HepG2 (cell line): ENCODE measurements at regions not wholly inside any gene's neighbourhood (a gene's known extent, or its start where the extent isn't known, plus 50 kb on each side); places are given as distances from the start of the nearest gene placed in this dataset.

Experiments
- ELF1 ChIP-seq: sonication (generic); formaldehyde crosslinking; IDR thresholded peaks from 2 replicates; pipeline ENCODE4 v1.4.0; 2020; ENCODE audit warnings: missing genetic modification reagents
- EZH2 ChIP-seq: conservative IDR thresholded peaks from 2 replicates; pipeline ENCODE4 v1.6.1; 2012; ENCODE audit warnings: mild to moderate bottlenecking, low read depth, low read length, moderate library complexity
- IRF2 ChIP-seq: IDR thresholded peaks from 2 replicates; pipeline ENCODE4 v1.6.1; 2018; ENCODE audit warnings: missing genetic modification reagents, missing compliant biosample characterization
- NR2F6 ChIP-seq, 2 experiments: IDR thresholded peaks; 2 replicates each; pipeline ENCODE4 v1.6.1; 2016; ENCODE audit warnings: antibody characterized with exemption in 1 of 2, mild to moderate bottlenecking in 1 of 2
- RARA ChIP-seq: IDR thresholded peaks from 2 replicates; pipeline ENCODE4 v1.6.1; 2016; ENCODE audit warnings: missing genetic modification reagents, missing compliant biosample characterization
- TCF7L2 ChIP-seq: IDR thresholded peaks from 2 replicates; pipeline ENCODE4 v1.6.1; 2011; ENCODE audit warnings: mild to moderate bottlenecking, low read depth, low read length, moderate library complexity
- WIZ ChIP-seq: sonication (generic); formaldehyde crosslinking; IDR thresholded peaks from 2 replicates; pipeline ENCODE4 v1.5.1; 2020; ENCODE audit warnings: mild to moderate bottlenecking, missing genetic modification reagents
- ZBTB42 ChIP-seq: sonication (generic); formaldehyde crosslinking; IDR thresholded peaks from 2 replicates; pipeline ENCODE4 v1.5.0; 2020; ENCODE audit warnings: mild to moderate bottlenecking, missing genetic modification reagents
- ZSCAN22 ChIP-seq: sonication (generic); formaldehyde crosslinking; IDR thresholded peaks from 2 replicates; pipeline ENCODE4 v1.4.0; 2020; ENCODE audit warnings: mild to moderate bottlenecking, missing genetic modification reagents
- ZUFSP ChIP-seq: sonication (generic); formaldehyde crosslinking; IDR thresholded peaks from 2 replicates; pipeline ENCODE4 v1.9.0; 2021; ENCODE audit warnings: missing genetic modification reagents, mild to moderate bottlenecking, borderline replicate concordance
- TF ChIP-seq, protein P1 (sequence below): IDR thresholded peaks from 2 replicates; pipeline ENCODE4 v1.6.1; 2016; ENCODE audit warnings: low read depth, borderline replicate concordance
- TF ChIP-seq, protein P2 (sequence below): sonication (generic); formaldehyde crosslinking; IDR thresholded peaks from 2 replicates; pipeline ENCODE4 v1.5.0; 2020; ENCODE audit warnings: mild to moderate bottlenecking, missing genetic modification reagents, moderate library complexity
- TF ChIP-seq, protein P3 (sequence below): sonication (generic); formaldehyde crosslinking; IDR thresholded peaks from 2 replicates; pipeline ENCODE4 v1.5.0; 2020; ENCODE audit warnings: mild to moderate bottlenecking, missing genetic modification reagents

GRCh38 chr4:29151584-29151983 lies 1568.6 kb upstream of the PCDH7 start:
- TF ChIP-seq, protein P1, sequence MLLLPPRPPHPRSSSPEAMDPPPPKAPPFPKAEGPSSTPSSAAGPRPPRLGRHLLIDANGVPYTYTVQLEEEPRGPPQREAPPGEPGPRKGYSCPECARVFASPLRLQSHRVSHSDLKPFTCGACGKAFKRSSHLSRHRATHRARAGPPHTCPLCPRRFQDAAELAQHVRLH, result no peak
- TF ChIP-seq WIZ (no peak), ZSCAN22 (CRISPR knock-in tag) (no peak), ELF1 (CRISPR knock-in tag) (no peak), RARA (CRISPR knock-in tag) (no peak), ZUFSP (no peak), EZH2 (no peak), ZBTB42 (CRISPR knock-in tag) (no peak), IRF2 (CRISPR knock-in tag) (no peak), TCF7L2 (no peak), NR2F6 (IDR thresholded peaks at IDR 0.05) (no peak), NR2F6 (CRISPR knock-in tag; IDR thresholded peaks at IDR 0.05) (no peak)
- TF ChIP-seq, protein P2, sequence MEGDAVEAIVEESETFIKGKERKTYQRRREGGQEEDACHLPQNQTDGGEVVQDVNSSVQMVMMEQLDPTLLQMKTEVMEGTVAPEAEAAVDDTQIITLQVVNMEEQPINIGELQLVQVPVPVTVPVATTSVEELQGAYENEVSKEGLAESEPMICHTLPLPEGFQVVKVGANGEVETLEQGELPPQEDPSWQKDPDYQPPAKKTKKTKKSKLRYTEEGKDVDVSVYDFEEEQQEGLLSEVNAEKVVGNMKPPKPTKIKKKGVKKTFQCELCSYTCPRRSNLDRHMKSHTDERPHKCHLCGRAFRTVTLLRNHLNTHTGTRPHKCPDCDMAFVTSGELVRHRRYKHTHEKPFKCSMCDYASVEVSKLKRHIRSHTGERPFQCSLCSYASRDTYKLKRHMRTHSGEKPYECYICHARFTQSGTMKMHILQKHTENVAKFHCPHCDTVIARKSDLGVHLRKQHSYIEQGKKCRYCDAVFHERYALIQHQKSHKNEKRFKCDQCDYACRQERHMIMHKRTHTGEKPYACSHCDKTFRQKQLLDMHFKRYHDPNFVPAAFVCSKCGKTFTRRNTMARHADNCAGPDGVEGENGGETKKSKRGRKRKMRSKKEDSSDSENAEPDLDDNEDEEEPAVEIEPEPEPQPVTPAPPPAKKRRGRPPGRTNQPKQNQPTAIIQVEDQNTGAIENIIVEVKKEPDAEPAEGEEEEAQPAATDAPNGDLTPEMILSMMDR (CRISPR knock-in tag), result no peak
- TF ChIP-seq, protein P3, sequence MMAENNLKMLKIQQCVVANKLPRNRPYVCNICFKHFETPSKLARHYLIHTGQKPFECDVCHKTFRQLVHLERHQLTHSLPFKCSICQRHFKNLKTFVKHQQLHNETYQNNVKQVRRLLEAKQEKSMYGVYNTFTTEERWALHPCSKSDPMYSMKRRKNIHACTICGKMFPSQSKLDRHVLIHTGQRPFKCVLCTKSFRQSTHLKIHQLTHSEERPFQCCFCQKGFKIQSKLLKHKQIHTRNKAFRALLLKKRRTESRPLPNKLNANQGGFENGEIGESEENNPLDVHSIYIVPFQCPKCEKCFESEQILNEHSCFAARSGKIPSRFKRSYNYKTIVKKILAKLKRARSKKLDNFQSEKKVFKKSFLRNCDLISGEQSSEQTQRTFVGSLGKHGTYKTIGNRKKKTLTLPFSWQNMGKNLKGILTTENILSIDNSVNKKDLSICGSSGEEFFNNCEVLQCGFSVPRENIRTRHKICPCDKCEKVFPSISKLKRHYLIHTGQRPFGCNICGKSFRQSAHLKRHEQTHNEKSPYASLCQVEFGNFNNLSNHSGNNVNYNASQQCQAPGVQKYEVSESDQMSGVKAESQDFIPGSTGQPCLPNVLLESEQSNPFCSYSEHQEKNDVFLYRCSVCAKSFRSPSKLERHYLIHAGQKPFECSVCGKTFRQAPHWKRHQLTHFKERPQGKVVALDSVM (CRISPR knock-in tag), result no peak
